ENCODE measurements at regions not wholly inside any gene's neighbourhood (a gene's known extent, or its start where the extent isn't known, plus 50 kb on each side); places are given as distances from the start of the nearest gene placed in this dataset.

DNA sequence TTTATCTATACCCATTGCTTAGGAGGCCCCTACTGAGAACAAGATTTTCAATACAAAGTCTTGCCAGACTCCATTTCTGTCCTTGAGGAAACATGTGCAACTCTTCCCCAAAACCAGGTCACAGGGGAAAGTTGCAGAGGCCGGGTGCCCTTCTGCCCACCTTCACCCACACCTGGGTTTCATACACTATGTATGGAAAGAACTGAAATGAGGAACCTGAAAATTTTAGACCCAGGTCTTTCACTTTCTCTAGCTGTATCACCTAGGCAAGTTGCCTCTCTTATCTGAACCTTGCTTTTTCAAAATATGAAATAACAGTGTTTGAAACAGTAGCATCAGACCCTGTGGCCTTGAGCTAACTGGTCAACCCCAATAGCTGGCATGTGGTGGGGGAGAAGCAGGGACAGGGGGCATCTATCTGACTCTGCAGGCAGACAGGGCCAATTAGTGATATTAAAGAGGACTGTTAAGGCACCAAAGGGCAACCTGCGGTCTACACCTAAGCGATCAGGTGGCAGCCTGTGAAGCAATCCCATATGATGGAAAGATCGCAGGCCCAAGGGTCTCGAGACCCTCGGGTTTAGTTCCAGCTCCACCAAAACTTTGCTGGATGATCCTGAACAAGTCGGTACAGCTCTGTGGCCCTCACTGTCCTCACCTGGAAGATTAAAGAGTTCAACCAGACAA, 346.5 kb downstream of the BCL11B start:
- TF ChIP-seq, protein P1, sequence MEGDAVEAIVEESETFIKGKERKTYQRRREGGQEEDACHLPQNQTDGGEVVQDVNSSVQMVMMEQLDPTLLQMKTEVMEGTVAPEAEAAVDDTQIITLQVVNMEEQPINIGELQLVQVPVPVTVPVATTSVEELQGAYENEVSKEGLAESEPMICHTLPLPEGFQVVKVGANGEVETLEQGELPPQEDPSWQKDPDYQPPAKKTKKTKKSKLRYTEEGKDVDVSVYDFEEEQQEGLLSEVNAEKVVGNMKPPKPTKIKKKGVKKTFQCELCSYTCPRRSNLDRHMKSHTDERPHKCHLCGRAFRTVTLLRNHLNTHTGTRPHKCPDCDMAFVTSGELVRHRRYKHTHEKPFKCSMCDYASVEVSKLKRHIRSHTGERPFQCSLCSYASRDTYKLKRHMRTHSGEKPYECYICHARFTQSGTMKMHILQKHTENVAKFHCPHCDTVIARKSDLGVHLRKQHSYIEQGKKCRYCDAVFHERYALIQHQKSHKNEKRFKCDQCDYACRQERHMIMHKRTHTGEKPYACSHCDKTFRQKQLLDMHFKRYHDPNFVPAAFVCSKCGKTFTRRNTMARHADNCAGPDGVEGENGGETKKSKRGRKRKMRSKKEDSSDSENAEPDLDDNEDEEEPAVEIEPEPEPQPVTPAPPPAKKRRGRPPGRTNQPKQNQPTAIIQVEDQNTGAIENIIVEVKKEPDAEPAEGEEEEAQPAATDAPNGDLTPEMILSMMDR (IDR thresholded peaks at IDR 0.05) = no peak
- no peak for TF ChIP-seq ZFX (IDR thresholded peaks at IDR 0.05; ENCODE audit: borderline replicate concordance)
